22Rv1 (cell line): ENCODE measurements at regions not wholly inside any gene's neighbourhood (a gene's known extent, or its start where the extent isn't known, plus 50 kb on each side); places are given as distances from the start of the nearest gene placed in this dataset.

ENCODE experiments used
- H3K27ac ChIP-seq: fragments of 450-650 bp; 2 replicates; pipeline ENCODE4 v1.5.1; 2017
- ZFX ChIP-seq: fragments of 450-650 bp; IDR thresholded peaks from 2 replicates; pipeline ENCODE4 v1.6.1; 2017; ENCODE audit warnings: antibody characterized with exemption, borderline replicate concordance
- TF ChIP-seq, protein P1 (sequence below): fragments of 450-650 bp; IDR thresholded peaks from 2 replicates; pipeline ENCODE4 v1.5.1; 2017; ENCODE audit warnings: mild to moderate bottlenecking

GRCh38 chr2:128487650-128488387 is 169.2 kb upstream of the HS6ST1 start:
- TF ChIP-seq ZFX = no peak
- no peak overlapping the region for H3K27ac ChIP-seq

DNA sequence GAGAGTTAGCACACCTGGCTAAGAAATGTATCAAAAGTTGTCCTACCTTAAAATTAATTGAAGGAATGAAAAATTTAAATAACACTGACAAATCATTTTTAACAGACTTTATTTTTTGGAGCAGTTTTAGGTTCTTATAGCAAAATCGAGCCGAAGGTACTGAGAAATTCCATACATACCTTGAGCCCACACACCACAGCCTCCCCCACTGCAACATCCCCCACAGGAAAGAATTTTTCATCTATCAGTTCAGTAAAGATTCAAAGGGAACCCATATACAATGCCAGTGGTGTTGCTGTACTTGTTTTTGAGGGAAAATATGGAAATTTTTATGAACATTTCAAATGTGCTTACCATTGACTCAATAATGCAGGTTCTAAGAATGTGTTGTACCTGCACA is 169.8 kb upstream of the HS6ST1 start:
- TF ChIP-seq, protein P1, sequence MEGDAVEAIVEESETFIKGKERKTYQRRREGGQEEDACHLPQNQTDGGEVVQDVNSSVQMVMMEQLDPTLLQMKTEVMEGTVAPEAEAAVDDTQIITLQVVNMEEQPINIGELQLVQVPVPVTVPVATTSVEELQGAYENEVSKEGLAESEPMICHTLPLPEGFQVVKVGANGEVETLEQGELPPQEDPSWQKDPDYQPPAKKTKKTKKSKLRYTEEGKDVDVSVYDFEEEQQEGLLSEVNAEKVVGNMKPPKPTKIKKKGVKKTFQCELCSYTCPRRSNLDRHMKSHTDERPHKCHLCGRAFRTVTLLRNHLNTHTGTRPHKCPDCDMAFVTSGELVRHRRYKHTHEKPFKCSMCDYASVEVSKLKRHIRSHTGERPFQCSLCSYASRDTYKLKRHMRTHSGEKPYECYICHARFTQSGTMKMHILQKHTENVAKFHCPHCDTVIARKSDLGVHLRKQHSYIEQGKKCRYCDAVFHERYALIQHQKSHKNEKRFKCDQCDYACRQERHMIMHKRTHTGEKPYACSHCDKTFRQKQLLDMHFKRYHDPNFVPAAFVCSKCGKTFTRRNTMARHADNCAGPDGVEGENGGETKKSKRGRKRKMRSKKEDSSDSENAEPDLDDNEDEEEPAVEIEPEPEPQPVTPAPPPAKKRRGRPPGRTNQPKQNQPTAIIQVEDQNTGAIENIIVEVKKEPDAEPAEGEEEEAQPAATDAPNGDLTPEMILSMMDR = no peak
- no peak for TF ChIP-seq ZFX
- no peak overlapping the region for H3K27ac ChIP-seq

- no peak for TF ChIP-seq ZFX
- TF ChIP-seq, protein P1 = no peak
- no peak overlapping the region for H3K27ac ChIP-seq
Observed at GRCh38 chr2:128489526-128490273, 171.0 kb upstream of the HS6ST1 start.

DNA sequence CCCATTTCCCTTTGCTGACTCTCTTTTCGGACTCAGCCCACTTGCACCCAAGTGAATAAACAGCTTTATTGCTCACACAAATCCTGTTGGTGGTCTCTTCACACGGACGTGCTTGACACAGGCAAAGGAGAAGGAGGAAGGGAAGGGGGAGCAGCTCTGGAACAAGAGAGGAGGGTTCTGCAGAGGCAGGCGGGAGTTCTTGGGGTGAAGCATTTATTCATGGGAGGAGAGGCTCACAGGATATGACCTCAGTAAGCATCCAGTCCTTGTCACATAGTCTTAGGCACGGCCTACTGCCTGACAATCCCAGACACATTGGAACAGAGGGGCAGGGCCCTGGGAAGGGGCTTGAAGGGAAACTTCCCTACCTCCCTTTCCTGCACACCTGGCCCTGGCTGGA is 171.7 kb upstream of the HS6ST1 start:
- TF ChIP-seq, protein P1 = no peak
- TF ChIP-seq ZFX = no peak
- H3K27ac ChIP-seq = no peak overlapping the region

DNA sequence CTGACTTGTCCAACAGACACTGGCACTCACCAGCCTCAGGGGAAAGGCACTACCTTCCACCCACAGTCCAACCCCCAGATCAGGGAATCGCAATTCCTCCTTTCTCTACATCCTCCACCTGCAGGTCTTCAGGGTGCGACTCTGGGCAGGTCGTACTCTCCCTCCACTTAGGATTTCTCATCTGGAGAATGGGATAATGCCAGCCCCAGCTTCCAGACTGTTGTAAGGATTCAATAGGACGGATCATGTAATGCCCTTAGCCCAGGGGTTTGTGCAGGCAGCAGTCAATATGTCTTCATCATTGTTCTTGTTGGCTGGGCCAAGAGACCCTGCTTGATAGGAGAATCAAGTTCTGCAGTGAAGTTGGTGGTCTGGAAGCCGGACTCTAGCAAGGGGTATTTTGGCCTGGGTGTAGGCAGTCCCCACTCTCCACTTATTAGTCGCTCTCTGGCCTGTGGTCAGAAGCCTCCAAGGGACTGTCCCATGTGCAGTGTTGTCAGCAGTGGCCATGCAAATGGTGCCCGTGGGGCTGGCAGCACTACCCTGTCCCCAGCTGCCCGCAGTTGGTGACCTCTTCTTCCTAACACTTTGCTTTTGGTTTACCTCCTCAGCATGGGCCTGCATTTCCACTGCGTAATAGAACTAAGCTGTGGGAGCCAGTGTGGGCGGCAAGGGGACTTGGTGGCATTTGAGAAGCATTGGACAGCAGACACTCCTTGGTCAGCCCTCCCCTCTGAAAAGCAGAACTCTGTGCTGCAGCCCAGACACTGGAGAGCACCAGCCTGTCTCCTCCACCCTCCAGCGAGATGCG is 172.4 kb upstream of the HS6ST1 start:
- no peak for TF ChIP-seq ZFX
- TF ChIP-seq, protein P1 = no peak
- H3K27ac ChIP-seq = no peak overlapping the region

GRCh38 chr2:128491692-128492244 is 173.1 kb upstream of the HS6ST1 start:
- H3K27ac ChIP-seq = no peak overlapping the region
- no peak for TF ChIP-seq ZFX
- TF ChIP-seq, protein P1 = no peak
